ENCODE measurements at regions not wholly inside any gene's neighbourhood (a gene's known extent, or its start where the extent isn't known, plus 50 kb on each side); places are given as distances from the start of the nearest gene placed in this dataset.
"Not testable (repeated sequence)": the region's sequence is repeated elsewhere in the genome, so short reads cannot be mapped to it uniquely, and the experiment has no call there.

DNA sequence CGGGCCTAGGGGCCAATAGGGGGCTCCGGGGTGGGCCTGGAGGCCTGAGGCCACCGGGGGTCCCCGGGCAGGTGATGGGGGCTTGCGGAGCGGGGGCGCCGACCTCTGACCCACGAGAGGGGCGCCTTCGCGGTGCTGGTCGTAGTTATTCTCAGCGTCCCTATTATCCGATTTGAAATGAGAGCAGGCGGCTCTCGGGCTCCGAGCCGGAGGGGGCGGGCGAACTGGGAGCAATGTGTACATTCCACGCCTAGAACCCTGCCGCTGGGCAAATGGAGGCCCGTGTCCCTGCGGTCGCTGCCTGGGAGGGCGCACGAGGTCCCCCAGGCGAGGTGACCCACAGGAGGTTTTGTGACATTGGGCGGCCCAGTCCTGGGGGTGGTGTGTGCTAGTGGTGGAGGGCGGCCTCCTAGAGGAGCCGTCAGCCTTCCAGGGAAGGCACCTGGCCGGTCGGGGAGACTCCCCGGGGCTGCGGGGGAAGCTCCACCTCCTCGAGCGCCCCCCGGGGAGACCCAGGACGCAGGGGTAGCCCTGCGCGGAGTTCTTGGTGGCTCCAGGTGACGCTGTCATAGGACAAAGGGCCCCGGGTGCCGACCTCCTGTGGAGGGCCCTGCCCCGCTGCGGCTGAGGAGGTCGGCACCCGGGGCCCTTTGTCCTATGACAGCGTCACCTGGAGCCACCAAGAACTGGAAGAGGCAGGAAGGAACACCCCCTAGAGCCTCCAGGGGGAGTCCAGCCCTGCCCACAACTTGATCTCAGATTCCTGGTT is 102.6 kb upstream of the PRKX start:
- DNase-seq = peak; percentile 63 to 68

DNA sequence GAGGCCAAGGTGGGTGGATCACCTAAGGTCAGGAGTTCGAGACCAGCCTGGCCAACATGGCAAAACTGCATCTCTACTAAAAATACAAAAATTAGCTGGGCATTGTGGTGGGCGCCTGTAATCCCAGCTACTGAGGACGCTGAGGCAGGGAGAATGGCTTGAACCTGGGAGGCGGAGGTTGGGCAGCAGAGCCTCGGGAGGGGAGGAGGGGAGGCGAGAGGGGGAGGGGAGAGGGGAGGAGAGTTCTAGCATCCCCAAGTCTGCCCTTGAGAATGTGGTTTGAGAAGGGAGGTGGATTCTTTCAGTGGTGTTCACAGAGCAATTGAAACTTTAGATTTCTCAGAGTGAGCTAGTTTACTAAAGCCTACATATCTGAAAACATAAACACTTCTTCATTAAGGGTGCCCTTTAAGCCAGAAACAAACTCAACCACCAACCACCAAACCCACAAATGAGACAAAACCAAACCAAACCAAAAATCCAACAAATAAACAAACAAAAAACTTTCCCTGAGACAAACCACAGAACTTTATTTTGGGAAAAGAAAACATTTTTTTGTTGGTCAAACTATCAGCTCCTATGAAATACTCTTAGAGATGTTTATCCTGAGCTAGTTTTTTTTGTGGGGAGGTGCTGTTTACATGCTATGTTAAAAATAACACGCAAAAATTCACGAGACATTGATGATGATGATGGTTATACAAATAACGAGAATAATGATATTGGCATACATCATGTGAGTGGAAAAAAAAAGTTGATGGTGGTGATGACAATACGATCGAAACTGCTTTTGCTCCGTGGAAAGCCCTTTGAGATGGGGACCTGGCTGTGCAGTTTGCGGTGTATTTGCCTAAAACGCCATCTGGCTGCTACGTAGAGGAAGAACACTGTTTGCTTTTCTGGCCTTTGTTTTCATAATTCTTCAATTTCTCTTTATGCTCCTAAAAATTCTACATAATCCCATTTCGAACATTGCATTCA is 98.2 kb upstream of the PRKX start:
- peak; percentile 30 to 61 for DNase-seq

DNA sequence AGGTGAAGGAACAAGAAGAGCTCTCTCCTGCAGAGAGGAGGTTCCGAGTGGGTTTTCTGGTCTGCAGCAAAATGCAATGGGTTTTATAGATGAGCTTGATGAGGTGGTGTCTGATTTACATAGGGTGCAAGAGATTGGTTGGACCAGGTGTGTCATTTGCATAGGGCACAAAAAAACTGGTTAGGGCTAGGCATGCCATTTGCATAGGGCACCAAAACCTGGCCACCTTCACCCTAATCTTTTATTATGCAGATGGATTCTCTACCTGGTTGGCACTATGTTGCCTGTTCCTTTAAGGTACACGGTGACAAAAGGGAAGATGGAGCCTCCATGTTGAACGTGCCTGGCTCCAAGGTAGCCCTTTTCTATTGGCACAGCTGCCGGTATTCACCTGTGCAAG is 94.5 kb upstream of the PRKX start:
- DNase-seq = no peak

DNA sequence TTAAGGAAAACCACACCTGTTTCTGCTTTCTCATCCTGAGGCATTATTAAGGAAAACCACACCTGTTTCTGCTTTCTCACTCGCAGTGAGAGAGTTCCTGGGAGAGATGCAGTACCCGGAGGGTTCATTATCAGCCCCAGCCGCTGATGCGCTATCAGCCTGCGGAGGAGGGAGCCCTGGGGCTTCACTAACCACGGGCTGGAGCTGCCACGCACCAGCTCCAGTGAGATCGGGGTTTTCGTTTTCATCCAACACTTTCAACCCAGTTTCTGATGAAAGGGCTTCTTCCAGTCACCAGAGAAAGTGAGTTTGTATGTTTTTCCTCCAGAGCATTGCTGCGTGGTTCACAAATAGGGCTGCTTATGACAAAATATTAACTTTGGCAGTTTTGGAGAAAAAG is 93.2 kb upstream of the PRKX start:
- no peak for DNase-seq

DNA sequence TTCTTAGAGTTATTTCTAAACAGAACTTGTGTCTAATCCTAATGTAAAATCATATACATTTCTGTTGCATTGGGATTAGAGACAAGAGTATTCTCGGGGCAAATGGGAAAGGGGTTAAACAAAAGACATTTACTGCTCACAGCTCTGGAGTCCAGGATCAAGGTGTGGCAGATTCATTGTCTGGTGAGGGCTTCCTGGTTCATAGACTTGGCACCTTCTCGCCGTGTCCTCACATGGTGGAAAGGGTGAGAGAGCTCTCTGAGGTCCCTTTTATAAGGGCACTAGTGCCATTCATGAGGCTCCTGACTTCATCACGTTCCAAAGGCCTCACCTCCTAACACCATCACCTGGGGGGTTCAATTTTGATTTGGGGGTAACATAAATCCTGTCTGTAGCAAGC is 90.3 kb upstream of the PRKX start:
- DNase-seq = no peak

- DNase-seq = no peak
Observed at GRCh38 chrX:3803305-3803704, 89.9 kb upstream of the PRKX start.

- not testable (repeated sequence) for DNase-seq
Observed at GRCh38 chrX:3795411-3795810, 82.0 kb upstream of the PRKX start.

DNA sequence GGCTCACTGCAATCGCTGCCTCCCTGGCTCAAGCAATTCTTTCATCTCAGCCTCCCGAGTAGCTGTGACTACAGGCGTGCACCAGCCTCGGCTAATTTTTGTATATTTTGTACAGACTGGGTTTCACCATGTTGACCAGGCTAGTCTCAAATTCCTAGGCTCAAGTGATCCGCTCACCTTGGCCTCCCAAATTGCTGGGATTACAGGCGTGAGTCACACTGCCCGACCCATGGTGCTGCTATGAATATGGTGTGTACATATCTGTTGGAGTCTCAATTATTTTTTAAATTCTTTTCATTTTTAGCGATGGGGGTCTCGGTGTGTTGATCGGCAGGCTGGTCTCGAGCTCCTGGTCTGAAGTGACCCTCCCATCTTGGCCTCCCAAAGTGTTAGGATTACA is 78.0 kb upstream of the PRKX start:
- no peak for DNase-seq

GRCh38 chrX:3788494-3789233 is 75.2 kb upstream of the PRKX start:
- no peak for DNase-seq

GRCh38 chrX:3787856-3788255 is 74.4 kb upstream of the PRKX start:
- peak in 1 of 2 experiments; percentile 12 for DNase-seq

DNA sequence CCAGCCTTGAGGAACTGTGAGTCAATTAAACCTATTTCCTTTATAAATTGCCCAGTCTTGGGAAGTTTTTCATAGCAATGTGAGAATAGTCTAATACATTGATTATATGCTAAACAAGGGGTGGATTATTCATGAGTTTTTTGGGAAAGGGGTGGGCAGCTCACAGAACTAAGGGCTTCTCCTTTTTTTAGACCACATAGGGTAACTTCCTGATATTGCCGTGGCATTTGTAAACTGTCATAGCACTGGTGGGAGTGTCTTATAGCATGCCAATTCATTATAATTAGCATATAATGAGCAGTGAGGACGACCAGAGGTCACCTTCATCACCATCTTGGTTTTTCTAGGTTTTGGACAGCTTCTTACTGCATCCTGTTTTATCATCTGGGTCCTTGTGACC is 72.4 kb upstream of the PRKX start:
- DNase-seq = not testable (repeated sequence)

- no peak for DNase-seq
Observed at GRCh38 chrX:3780564-3780963, 67.1 kb upstream of the PRKX start.

DNA sequence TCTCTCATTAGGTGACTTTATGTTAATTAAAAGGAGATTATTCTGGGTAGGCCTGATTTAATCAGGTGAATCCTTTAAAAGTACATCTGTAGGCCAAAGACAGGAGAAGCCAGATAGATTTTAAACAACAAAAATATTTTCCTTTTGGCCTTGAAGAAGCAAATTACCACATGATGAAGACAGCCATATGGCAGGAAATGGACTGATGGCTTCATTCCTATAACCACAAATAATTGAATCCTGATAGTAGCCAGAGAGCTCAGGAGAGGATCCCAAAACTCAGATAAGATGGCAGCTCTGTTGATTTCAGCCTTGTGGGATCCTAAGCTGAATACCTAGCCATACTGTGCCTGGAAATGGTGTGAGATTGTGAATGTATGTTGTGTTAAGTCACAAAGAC is 66.1 kb upstream of the PRKX start:
- DNase-seq = no peak

DNA sequence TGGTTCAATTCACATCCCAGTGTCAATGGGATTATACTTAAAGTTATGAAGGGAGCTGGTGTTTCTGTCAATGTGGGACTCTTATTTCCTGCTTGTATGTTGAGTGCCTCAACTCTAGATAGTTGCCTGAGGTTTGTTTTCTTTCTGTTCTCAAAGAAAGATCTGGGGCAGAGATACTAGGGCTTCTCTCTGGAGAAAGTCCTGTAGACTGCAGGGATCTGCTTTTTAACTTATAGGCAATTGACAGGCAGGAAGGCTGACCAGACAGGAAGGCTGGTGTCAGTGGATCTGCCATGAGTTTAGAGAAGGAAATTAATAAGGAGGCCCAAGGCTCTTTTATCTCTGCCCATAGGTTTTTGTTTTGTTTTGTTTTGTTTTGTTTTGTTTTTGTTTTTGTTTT is 64.0 kb upstream of the PRKX start:
- DNase-seq = no peak

DNA sequence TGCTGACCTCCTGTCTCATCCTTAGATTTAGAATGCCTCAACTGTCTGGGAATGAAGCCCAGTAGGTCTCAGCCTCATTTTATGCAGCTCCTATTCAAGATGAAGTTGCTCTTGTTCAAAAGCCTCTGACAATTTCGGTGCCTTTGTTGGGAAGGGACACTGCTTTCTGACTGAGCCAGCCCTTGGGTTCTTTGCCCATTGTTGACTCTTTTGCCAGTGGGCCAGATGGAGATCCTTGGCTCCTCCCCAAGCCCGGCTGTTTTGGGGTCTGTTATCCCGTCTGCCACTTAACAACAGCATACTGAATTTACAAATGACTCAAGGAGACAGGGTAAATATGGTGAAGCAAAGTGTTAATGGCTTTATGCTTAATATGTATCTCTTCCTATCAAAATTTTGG is 58.3 kb upstream of the PRKX start:
- DNase-seq = no peak

GRCh38 chrX:3768881-3769280 is 55.4 kb upstream of the PRKX start:
- no peak for DNase-seq
